ENCODE measurements at regions not wholly inside any gene's neighbourhood (a gene's known extent, or its start where the extent isn't known, plus 50 kb on each side); places are given as distances from the start of the nearest gene placed in this dataset.

DNA sequence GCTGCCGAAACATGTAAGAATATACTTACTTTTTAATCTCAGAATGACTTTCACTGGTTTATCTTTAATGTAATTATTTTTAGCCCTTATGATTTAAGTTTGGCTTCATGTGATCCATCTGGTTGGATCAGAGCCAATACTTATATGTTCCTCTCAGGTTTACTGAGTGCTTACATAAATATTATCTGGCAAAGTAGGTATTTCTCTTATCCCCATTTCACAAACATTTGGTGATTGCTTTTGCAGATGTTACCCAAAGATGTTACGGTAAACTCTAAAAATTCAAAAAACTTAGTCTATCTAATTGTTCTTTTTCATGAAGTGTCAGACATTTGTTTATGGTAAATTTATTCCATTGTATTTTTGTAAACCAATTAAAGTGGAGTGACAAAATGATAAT, 115.0 kb upstream of the TLL1 start:
- no peak overlapping the region for H3K4me3 Mint-ChIP-seq
- H3K4me1 ChIP-seq (ENCODE audit: insufficient read depth, low read length) = no peaks in the 10 kb centered on the region
- no peaks in the 10 kb centered on the region for H3K9me3 ChIP-seq (ENCODE audit: control insufficient read depth in 1 of 2, low read length in 2 of 2)
- H3K27me3 Mint-ChIP-seq = no peaks in the 10 kb centered on the region
- no peak overlapping the region for H3K27ac Mint-ChIP-seq
- H3K9me3 Mint-ChIP-seq = peaks cover 0 to 4% (median 2%) of the 10 kb centered on the region in 8 donors
- no peaks in the 10 kb centered on the region for H3K27me3 ChIP-seq (ENCODE audit: insufficient read depth, low read length)
- ChIA-PET CTCF (ENCODE audit: partially characterized antibody) (no interaction called here), POLR2A (ENCODE audit: partially characterized antibody) (no interaction called here)
- H3K36me3 Mint-ChIP-seq = no peaks in the 10 kb centered on the region
- H3K4me3 ChIP-seq (ENCODE audit: low read length in 2 of 2) = no peak overlapping the region
- no peaks in the 10 kb centered on the region for H3K4me1 Mint-ChIP-seq
- DNase-seq = no peak
- H3K36me3 ChIP-seq (ENCODE audit: insufficient read depth, low read length) = no peaks in the 10 kb centered on the region
- intact Hi-C loops (cut with micrococcal nuclease) = no loop called here
- H3K27ac ChIP-seq (ENCODE audit: low read depth, low read length) = no peak overlapping the region

DNA sequence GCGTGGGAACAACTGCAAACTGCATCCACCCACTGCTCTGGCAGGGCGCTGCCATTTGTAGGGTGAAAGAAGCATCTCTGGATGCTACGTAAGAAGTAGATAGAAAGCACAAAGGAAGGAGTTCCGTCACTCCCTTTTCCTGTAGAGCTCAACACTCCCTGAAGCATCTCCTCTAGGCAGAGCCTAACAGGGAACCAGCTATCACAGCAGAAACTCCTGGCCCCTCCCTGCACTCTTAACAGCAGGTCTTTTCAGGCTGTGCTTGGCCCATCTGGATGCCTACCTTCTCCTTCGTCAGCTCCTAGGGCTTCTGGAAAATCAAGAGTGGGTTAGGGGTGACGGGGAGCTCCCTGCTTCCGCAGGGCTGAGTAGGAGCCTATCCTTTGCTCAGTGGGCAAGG, 112.9 kb upstream of the TLL1 start:
- CTCF ChIA-PET (ENCODE audit: partially characterized antibody) = no interaction called here
- DNase-seq = no peak
- Mint-ChIP-seq H3K4me3 (no peak overlapping the region), H3K36me3 (no peaks in the 10 kb centered on the region), H3K27me3 (no peaks in the 10 kb centered on the region), H3K27ac (no peak overlapping the region), H3K4me1 (no peaks in the 10 kb centered on the region), H3K9me3 (peaks cover 0 to 6% (median 1%) of the 10 kb centered on the region in 8 donors)
- Histone ChIP-seq H3K4me3 (ENCODE audit: low read length in 2 of 2) (no peak overlapping the region), H3K9me3 (ENCODE audit: control insufficient read depth in 1 of 2, low read length in 2 of 2) (no peaks in the 10 kb centered on the region), H3K36me3 (ENCODE audit: insufficient read depth, low read length) (no peaks in the 10 kb centered on the region), H3K4me1 (ENCODE audit: insufficient read depth, low read length) (no peaks in the 10 kb centered on the region), H3K27me3 (ENCODE audit: insufficient read depth, low read length) (no peaks in the 10 kb centered on the region), H3K27ac (ENCODE audit: low read depth, low read length) (no peak overlapping the region)
- intact Hi-C loops (cut with micrococcal nuclease) = no loop called here
- POLR2A ChIA-PET (ENCODE audit: partially characterized antibody) = no interaction called here

DNA sequence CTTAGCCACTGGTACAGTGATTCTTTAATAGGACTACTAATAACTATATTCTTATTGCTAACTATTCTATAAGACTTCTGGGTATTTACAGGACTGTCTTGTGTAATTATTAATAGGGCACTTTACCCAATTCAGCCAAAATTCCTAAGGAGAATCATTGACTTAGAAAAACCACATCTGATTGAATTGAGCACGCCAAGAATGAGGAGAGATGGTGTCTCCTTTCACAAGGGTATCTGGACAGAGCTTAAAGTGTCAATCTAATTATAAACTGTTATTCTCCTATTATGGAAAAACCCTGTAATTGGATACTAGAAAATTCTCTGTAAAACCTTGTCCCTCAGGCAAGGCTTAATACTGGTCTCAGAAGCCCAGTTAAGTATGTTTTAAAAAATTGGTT, 111.1 kb upstream of the TLL1 start:
- no peaks in the 10 kb centered on the region for H3K9me3 ChIP-seq (ENCODE audit: control insufficient read depth in 1 of 2, low read length in 2 of 2)
- Mint-ChIP-seq H3K4me1 (no peaks in the 10 kb centered on the region), H3K9me3 (peaks cover 0 to 4% (median 0%) of the 10 kb centered on the region in 8 donors), H3K36me3 (no peaks in the 10 kb centered on the region), H3K4me3 (no peak overlapping the region), H3K27ac (no peak overlapping the region), H3K27me3 (no peaks in the 10 kb centered on the region)
- ChIA-PET CTCF (ENCODE audit: partially characterized antibody) (no interaction called here), POLR2A (ENCODE audit: partially characterized antibody) (no interaction called here)
- H3K4me1 ChIP-seq (ENCODE audit: insufficient read depth, low read length) = no peaks in the 10 kb centered on the region
- no peak overlapping the region for H3K27ac ChIP-seq (ENCODE audit: low read depth, low read length)
- intact Hi-C loops (cut with micrococcal nuclease) = no loop called here
- no peak for DNase-seq
- H3K27me3 ChIP-seq (ENCODE audit: insufficient read depth, low read length) = no peaks in the 10 kb centered on the region
- H3K36me3 ChIP-seq (ENCODE audit: insufficient read depth, low read length) = no peaks in the 10 kb centered on the region
- H3K4me3 ChIP-seq (ENCODE audit: low read length in 2 of 2) = no peak overlapping the region

GRCh38 chr4:165763640-165764039, 109.4 kb upstream of the TLL1 start:
- Histone ChIP-seq H3K9me3 (ENCODE audit: control insufficient read depth in 1 of 2, low read length in 2 of 2) (no peaks in the 10 kb centered on the region), H3K36me3 (ENCODE audit: insufficient read depth, low read length) (no peaks in the 10 kb centered on the region), H3K27ac (ENCODE audit: low read depth, low read length) (no peak overlapping the region), H3K4me3 (ENCODE audit: low read length in 2 of 2) (no peak overlapping the region), H3K4me1 (ENCODE audit: insufficient read depth, low read length) (no peaks in the 10 kb centered on the region), H3K27me3 (ENCODE audit: insufficient read depth, low read length) (no peaks in the 10 kb centered on the region)
- Mint-ChIP-seq H3K27me3 (no peaks in the 10 kb centered on the region), H3K36me3 (no peaks in the 10 kb centered on the region), H3K9me3 (peaks cover 0 to 4% (median 0%) of the 10 kb centered on the region in 8 donors), H3K4me3 (no peak overlapping the region), H3K27ac (no peak overlapping the region), H3K4me1 (no peaks in the 10 kb centered on the region)
- intact Hi-C loops (cut with micrococcal nuclease) = no loop called here
- ChIA-PET POLR2A (ENCODE audit: partially characterized antibody) (no interaction called here), CTCF (ENCODE audit: partially characterized antibody) (no interaction called here)
- no peak for DNase-seq

DNA sequence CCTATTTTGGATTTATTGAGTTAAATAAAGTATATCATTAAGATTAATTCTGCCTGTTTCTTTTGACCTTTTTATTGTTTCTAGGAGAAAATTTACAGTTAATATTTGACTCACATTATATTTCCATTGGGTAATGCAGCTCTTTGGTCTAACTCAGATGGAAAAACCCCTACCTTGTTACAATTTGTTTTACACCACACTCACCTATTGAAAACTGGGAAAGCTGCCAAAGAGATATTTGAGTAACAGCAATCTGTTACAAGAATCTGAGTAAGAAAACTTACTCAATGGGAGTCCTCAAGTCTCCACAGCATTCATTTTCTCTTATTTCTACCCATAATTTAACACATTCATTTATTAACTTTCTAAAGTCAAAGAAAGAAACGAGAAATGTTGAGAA, 108.0 kb upstream of the TLL1 start:
- H3K27me3 ChIP-seq (ENCODE audit: insufficient read depth, low read length) = no peaks in the 10 kb centered on the region
- CTCF ChIA-PET (ENCODE audit: partially characterized antibody) = no interaction called here
- intact Hi-C loops (cut with micrococcal nuclease) = no loop called here
- H3K27ac ChIP-seq (ENCODE audit: low read depth, low read length) = no peak overlapping the region
- no peaks in the 10 kb centered on the region for H3K36me3 ChIP-seq (ENCODE audit: insufficient read depth, low read length)
- H3K4me1 ChIP-seq (ENCODE audit: insufficient read depth, low read length) = no peaks in the 10 kb centered on the region
- Mint-ChIP-seq H3K27me3 (no peaks in the 10 kb centered on the region), H3K4me3 (no peak overlapping the region), H3K9me3 (peaks cover 0 to 4% (median 0%) of the 10 kb centered on the region in 8 donors), H3K4me1 (no peaks in the 10 kb centered on the region), H3K36me3 (no peaks in the 10 kb centered on the region), H3K27ac (no peak overlapping the region)
- POLR2A ChIA-PET (ENCODE audit: partially characterized antibody) = no interaction called here
- H3K9me3 ChIP-seq (ENCODE audit: control insufficient read depth in 1 of 2, low read length in 2 of 2) = no peaks in the 10 kb centered on the region
- DNase-seq = no peak
- H3K4me3 ChIP-seq (ENCODE audit: low read length in 2 of 2) = no peak overlapping the region

- H3K9me3 ChIP-seq (ENCODE audit: control insufficient read depth in 1 of 2, low read length in 2 of 2) = no peaks in the 10 kb centered on the region
- ChIA-PET CTCF (ENCODE audit: partially characterized antibody) (no interaction called here), POLR2A (ENCODE audit: partially characterized antibody) (no interaction called here)
- no peak for DNase-seq
- Mint-ChIP-seq H3K36me3 (no peaks in the 10 kb centered on the region), H3K4me3 (no peak overlapping the region), H3K4me1 (no peaks in the 10 kb centered on the region), H3K27me3 (no peaks in the 10 kb centered on the region), H3K9me3 (peaks cover 0 to 4% (median 0%) of the 10 kb centered on the region in 8 donors), H3K27ac (no peak overlapping the region)
- no peaks in the 10 kb centered on the region for H3K36me3 ChIP-seq (ENCODE audit: insufficient read depth, low read length)
- no peaks in the 10 kb centered on the region for H3K4me1 ChIP-seq (ENCODE audit: insufficient read depth, low read length)
- H3K27me3 ChIP-seq (ENCODE audit: insufficient read depth, low read length) = no peaks in the 10 kb centered on the region
- H3K4me3 ChIP-seq (ENCODE audit: low read length in 2 of 2) = no peak overlapping the region
- H3K27ac ChIP-seq (ENCODE audit: low read depth, low read length) = no peak overlapping the region
- intact Hi-C loops (cut with micrococcal nuclease) = no loop called here
Observed at GRCh38 chr4:165766018-165766417, 107.0 kb upstream of the TLL1 start.

- POLR2A ChIA-PET (ENCODE audit: partially characterized antibody) = no interaction called here
- intact Hi-C loops (cut with micrococcal nuclease) = no loop called here
Observed at GRCh38 chr4:165766976-165767375, 106.1 kb upstream of the TLL1 start.

GRCh38 chr4:165767671-165768070, 105.4 kb upstream of the TLL1 start:
- Histone ChIP-seq H3K27ac (ENCODE audit: low read depth, low read length) (no peak overlapping the region), H3K9me3 (ENCODE audit: control insufficient read depth in 1 of 2, low read length in 2 of 2) (no peaks in the 10 kb centered on the region), H3K4me1 (ENCODE audit: insufficient read depth, low read length) (no peaks in the 10 kb centered on the region), H3K27me3 (ENCODE audit: insufficient read depth, low read length) (no peaks in the 10 kb centered on the region), H3K36me3 (ENCODE audit: insufficient read depth, low read length) (no peaks in the 10 kb centered on the region), H3K4me3 (ENCODE audit: low read length in 2 of 2) (no peak overlapping the region)
- H3K4me1 Mint-ChIP-seq = no peaks in the 10 kb centered on the region
- ChIA-PET POLR2A (ENCODE audit: partially characterized antibody) (no interaction called here), CTCF (ENCODE audit: partially characterized antibody) (no interaction called here)
- no peaks in the 10 kb centered on the region for H3K27me3 Mint-ChIP-seq
- intact Hi-C loops (cut with micrococcal nuclease) = no loop called here
- H3K4me3 Mint-ChIP-seq = no peak overlapping the region
- no peak for DNase-seq
- no peak overlapping the region for H3K27ac Mint-ChIP-seq
- H3K36me3 Mint-ChIP-seq = no peaks in the 10 kb centered on the region
- peaks cover 0 to 8% (median under 1%) of the 10 kb centered on the region in 8 donors for H3K9me3 Mint-ChIP-seq

More at GRCh38 chr4:165766976-165767375, 106.1 kb upstream of the TLL1 start:
- Mint-ChIP-seq H3K36me3 (no peaks in the 10 kb centered on the region), H3K27me3 (no peaks in the 10 kb centered on the region), H3K4me3 (no peak overlapping the region), H3K4me1 (no peaks in the 10 kb centered on the region), H3K27ac (no peak overlapping the region), H3K9me3 (peaks cover 0 to 6% (median under 1%) of the 10 kb centered on the region in 8 donors)
- no peak for DNase-seq
- H3K9me3 ChIP-seq (ENCODE audit: control insufficient read depth in 1 of 2, low read length in 2 of 2) = no peaks in the 10 kb centered on the region
- no peaks in the 10 kb centered on the region for H3K4me1 ChIP-seq (ENCODE audit: insufficient read depth, low read length)
- H3K27me3 ChIP-seq (ENCODE audit: insufficient read depth, low read length) = no peaks in the 10 kb centered on the region
- no peaks in the 10 kb centered on the region for H3K36me3 ChIP-seq (ENCODE audit: insufficient read depth, low read length)
- H3K27ac ChIP-seq (ENCODE audit: low read depth, low read length) = no peak overlapping the region
- H3K4me3 ChIP-seq (ENCODE audit: low read length in 2 of 2) = no peak overlapping the region
- CTCF ChIA-PET (ENCODE audit: partially characterized antibody) = no interaction called here

Measured in CD4-positive, alpha-beta memory T cell (primary cell).